ENCODE measurements at regions not wholly inside any gene's neighbourhood (a gene's known extent, or its start where the extent isn't known, plus 50 kb on each side); places are given as distances from the start of the nearest gene placed in this dataset.

GRCh38 chr2:145256551-145256950 is 736.6 kb upstream of the ZEB2 start:
- ChIA-PET POLR2A (no interaction called here), CTCF (interaction anchor here (0.8 to 1.8 kb wide), 3 partner anchors 9 to 61 kb away, joined by 3 to 5 read pairs (median 3); no protein-coding TSS in a partner anchor)
- no peak for DNase-seq (ENCODE audit: extremely low spot score)
- TF ChIP-seq, protein P1, sequence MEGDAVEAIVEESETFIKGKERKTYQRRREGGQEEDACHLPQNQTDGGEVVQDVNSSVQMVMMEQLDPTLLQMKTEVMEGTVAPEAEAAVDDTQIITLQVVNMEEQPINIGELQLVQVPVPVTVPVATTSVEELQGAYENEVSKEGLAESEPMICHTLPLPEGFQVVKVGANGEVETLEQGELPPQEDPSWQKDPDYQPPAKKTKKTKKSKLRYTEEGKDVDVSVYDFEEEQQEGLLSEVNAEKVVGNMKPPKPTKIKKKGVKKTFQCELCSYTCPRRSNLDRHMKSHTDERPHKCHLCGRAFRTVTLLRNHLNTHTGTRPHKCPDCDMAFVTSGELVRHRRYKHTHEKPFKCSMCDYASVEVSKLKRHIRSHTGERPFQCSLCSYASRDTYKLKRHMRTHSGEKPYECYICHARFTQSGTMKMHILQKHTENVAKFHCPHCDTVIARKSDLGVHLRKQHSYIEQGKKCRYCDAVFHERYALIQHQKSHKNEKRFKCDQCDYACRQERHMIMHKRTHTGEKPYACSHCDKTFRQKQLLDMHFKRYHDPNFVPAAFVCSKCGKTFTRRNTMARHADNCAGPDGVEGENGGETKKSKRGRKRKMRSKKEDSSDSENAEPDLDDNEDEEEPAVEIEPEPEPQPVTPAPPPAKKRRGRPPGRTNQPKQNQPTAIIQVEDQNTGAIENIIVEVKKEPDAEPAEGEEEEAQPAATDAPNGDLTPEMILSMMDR (IDR thresholded peaks at IDR 0.05; ENCODE audit: control extremely low read depth, extremely low read depth, low read depth, missing control alignments) = no peak

- CTCF ChIA-PET = interaction anchor here (0.7 kb wide), 1 partner anchor 12 kb away, joined by 3 read pairs; no protein-coding TSS in a partner anchor
- TF ChIP-seq, protein P1 (IDR thresholded peaks at IDR 0.05; ENCODE audit: control extremely low read depth, extremely low read depth, low read depth, missing control alignments) = no peak
- no peak for DNase-seq (ENCODE audit: extremely low spot score)
- POLR2A ChIA-PET = no interaction called here
Observed at GRCh38 chr2:145254291-145254690, 734.4 kb upstream of the ZEB2 start.

- TF ChIP-seq, protein P1 (IDR thresholded peaks at IDR 0.05; ENCODE audit: control extremely low read depth, extremely low read depth, low read depth, missing control alignments) = no peak
- DNase-seq (ENCODE audit: extremely low spot score) = no peak
- ChIA-PET CTCF (no interaction called here), POLR2A (no interaction called here)
Observed at GRCh38 chr2:145253492-145253891, 733.6 kb upstream of the ZEB2 start.

DNA sequence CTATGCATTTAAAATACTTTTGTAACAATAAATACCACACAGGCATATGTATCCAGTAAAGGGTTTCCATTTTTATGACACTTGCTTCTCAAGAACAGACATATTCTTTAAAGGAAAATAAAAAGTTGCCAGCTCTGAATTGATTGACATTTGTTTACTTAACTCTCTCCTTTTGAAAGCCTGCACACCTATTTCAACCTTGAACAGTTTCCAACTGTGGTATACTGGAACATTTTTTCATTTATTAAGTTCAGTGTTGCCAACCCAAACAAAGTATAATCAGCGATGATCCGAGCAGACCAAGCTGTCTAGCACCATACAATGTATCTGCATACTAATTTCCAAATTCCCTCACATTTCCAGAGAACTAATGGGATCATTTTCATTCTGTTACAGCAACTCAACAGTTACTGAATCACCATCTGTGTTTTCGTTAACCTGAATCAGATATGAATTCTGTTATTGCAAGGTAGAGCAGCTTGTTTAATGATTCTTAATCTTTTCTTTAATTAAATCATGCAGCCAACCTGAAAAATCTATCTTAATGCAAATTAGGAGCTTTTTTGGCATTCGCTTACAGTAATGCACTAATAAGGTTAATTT is 725.5 kb upstream of the ZEB2 start:
- TF ChIP-seq, protein P1 (IDR thresholded peaks at IDR 0.05; ENCODE audit: control extremely low read depth, extremely low read depth, low read depth, missing control alignments) = no peak
- POLR2A ChIA-PET = no interaction called here
- CTCF ChIA-PET = no interaction called here
- DNase-seq (ENCODE audit: extremely low spot score) = no peak

DNA sequence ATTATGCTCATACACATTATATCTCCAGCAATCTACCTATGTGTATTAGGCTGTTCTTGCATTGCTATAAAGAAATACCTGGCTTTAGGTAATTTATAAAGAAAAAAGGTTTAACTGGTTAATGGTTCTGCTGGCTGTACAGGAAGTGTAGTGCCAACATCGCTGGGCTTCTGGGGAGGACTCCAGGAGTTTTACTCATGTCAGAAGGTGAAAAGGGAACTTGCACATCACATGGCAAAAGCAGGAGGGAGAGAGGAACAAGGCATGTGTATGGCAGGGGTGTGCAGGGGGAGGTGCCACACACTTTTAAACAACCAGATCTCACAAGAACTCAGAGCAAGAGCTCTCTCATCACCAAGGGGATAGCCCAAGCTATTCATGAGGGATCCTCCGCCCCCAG is 715.4 kb upstream of the ZEB2 start:
- DNase-seq (ENCODE audit: extremely low spot score) = no peak
- CTCF ChIA-PET = no interaction called here
- TF ChIP-seq, protein P1 (IDR thresholded peaks at IDR 0.05; ENCODE audit: control extremely low read depth, extremely low read depth, low read depth, missing control alignments) = no peak
- POLR2A ChIA-PET = no interaction called here

- DNase-seq (ENCODE audit: extremely low spot score) = no peak
- TF ChIP-seq, protein P1 (IDR thresholded peaks at IDR 0.05; ENCODE audit: control extremely low read depth, extremely low read depth, low read depth, missing control alignments) = no peak
- ChIA-PET POLR2A (no interaction called here), CTCF (no interaction called here)
Observed at GRCh38 chr2:145230546-145230945, 710.6 kb upstream of the ZEB2 start.
